Epithelial cell of esophagus (primary cell): ENCODE measurements at regions not wholly inside any gene's neighbourhood (a gene's known extent, or its start where the extent isn't known, plus 50 kb on each side); places are given as distances from the start of the nearest gene placed in this dataset.
"Not testable (repeated sequence)": the region's sequence is repeated elsewhere in the genome, so short reads cannot be mapped to it uniquely, and the experiment has no call there.

Source experiments
- DNase-seq: peaks from one replicate; pipeline ENCODE4 v3.0.0; 2010; ENCODE audit warnings: low read depth
- H3K4me3 ChIP-seq: 2 replicates; pipeline ENCODE4 v1.5.1; 2011; ENCODE audit warnings: mild to moderate bottlenecking, low read length, control low read depth
- CTCF ChIP-seq: IDR thresholded peaks from 2 replicates; pipeline ENCODE4 v1.5.1; 2011; ENCODE audit warnings: low read depth, mild to moderate bottlenecking, low read length, control low read depth, inconsistent platforms; ENCODE audit not compliant: insufficient read depth; ENCODE audit errors: missing control alignments

GRCh38 chr16:54985156-54985555 is 54.5 kb downstream of the IRX5 start:
- DNase-seq: no peak

GRCh38 chr16:54985668-54986067 is 55.0 kb downstream of the IRX5 start:
- TF ChIP-seq CTCF: no peak
- DNase-seq: no peak
- H3K4me3 ChIP-seq: no peak overlapping the region

More at GRCh38 chr16:54985156-54985555, 54.5 kb downstream of the IRX5 start:
- H3K4me3 ChIP-seq: no peak overlapping the region
- TF ChIP-seq CTCF: no peak

GRCh38 chr16:54986409-54986808 is 55.7 kb downstream of the IRX5 start:
- DNase-seq: no peak
- H3K4me3 ChIP-seq: no peak overlapping the region
- TF ChIP-seq CTCF: no peak

GRCh38 chr16:54987081-54987480 is 56.4 kb downstream of the IRX5 start:
- H3K4me3 ChIP-seq: no peak overlapping the region
- no peak for DNase-seq
- no peak for TF ChIP-seq CTCF

- no peak for DNase-seq
- TF ChIP-seq CTCF: no peak
- no peak overlapping the region for H3K4me3 ChIP-seq
Observed at GRCh38 chr16:54991525-54991924, 60.9 kb downstream of the IRX5 start.

- DNase-seq, H3K4me3 ChIP-seq: not testable (repeated sequence)
Observed at GRCh38 chr16:54991946-54992345, 61.3 kb downstream of the IRX5 start.

- DNase-seq: no peak
- no peak for TF ChIP-seq CTCF
- H3K4me3 ChIP-seq: no peak overlapping the region
Observed at GRCh38 chr16:54993106-54993895, 62.6 kb downstream of the IRX5 start.
